HG03565 (cell line): ENCODE measurements at regions not wholly inside any gene's neighbourhood (a gene's known extent, or its start where the extent isn't known, plus 50 kb on each side); places are given as distances from the start of the nearest gene placed in this dataset.
A peak's percentile ranks its signal among the peaks of the same experiment; 100 is the strongest.

Experiments used
- ATAC-seq: cut with Tn5 transposase; IDR thresholded peaks from one replicate; pipeline ENCODE4 v1.9.1; 2021; ENCODE audit warnings: mild to moderate bottlenecking, moderate library complexity; ENCODE audit not compliant: unreplicated experiment

- ATAC-seq = no peak
These were observed 78.8 kb upstream of the DTNA start for GRCh38 chr18:34631093-34631966.

- no peak for ATAC-seq
These were observed 77.8 kb upstream of the DTNA start for GRCh38 chr18:34632321-34632720.

GRCh38 chr18:34633368-34633767 is 76.7 kb upstream of the DTNA start:
- no peak for ATAC-seq

- ATAC-seq = no peak
These were observed 72.8 kb upstream of the DTNA start for GRCh38 chr18:34637094-34637801.

- no peak for ATAC-seq
These were observed 70.4 kb upstream of the DTNA start for GRCh38 chr18:34639687-34640086.

GRCh38 chr18:34640276-34640675 is 69.8 kb upstream of the DTNA start:
- no peak for ATAC-seq

- no peak for ATAC-seq
These were observed 66.1 kb upstream of the DTNA start for GRCh38 chr18:34643989-34644388.

- peak; percentile 79 for ATAC-seq
These were observed 62.8 kb upstream of the DTNA start for GRCh38 chr18:34647251-34647650.

GRCh38 chr18:34648269-34648985 is 61.7 kb upstream of the DTNA start:
- ATAC-seq = no peak

GRCh38 chr18:34649080-34649479 is 61.0 kb upstream of the DTNA start:
- no peak for ATAC-seq

GRCh38 chr18:34650121-34650545 is 60.0 kb upstream of the DTNA start:
- no peak for ATAC-seq

GRCh38 chr18:34651586-34652369 is 58.3 kb upstream of the DTNA start:
- no peak for ATAC-seq

GRCh38 chr18:34655131-34655530 is 55.0 kb upstream of the DTNA start:
- ATAC-seq = no peak

GRCh38 chr18:34657860-34658500 is 52.1 kb upstream of the DTNA start:
- no peak for ATAC-seq

GRCh38 chr18:34659579-34660517 is 50.2 kb upstream of the DTNA start:
- no peak for ATAC-seq
